HG02943 (cell line): ENCODE measurements at regions not wholly inside any gene's neighbourhood (a gene's known extent, or its start where the extent isn't known, plus 50 kb on each side); places are given as distances from the start of the nearest gene placed in this dataset.
"Not testable (repeated sequence)": the region's sequence is repeated elsewhere in the genome, so short reads cannot be mapped to it uniquely, and the experiment has no call there.

Experiments
- ATAC-seq: cut with Tn5 transposase; IDR thresholded peaks from one replicate; pipeline ENCODE4 v1.9.1; 2021; ENCODE audit warnings: mild to moderate bottlenecking, low read depth, moderate library complexity; ENCODE audit not compliant: unreplicated experiment

DNA sequence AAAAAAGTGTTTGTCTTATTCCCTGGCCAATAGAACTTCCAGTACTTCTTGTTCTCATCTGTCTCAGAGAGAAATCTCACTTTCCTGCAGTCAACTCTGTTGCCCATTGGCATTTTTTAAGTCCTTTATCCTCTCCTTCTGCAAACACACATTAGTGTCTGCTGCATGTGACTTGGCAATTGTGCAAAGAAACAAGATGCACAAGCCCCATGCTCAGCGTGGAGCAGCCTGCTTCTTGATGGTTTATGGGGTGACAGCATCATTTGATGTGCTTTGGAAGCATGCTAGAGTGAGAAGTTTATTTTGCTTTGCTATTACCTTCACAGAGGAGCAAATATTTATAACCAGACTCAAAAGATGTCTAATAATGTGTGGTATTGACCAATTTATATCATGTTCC is 238.2 kb downstream of the FAT3 start:
- no peak for ATAC-seq

- no peak for ATAC-seq
Measured at GRCh38 chr11:92464822-92465221, 240.2 kb downstream of the FAT3 start.

- not testable (repeated sequence) for ATAC-seq
Measured at GRCh38 chr11:92465410-92465809, 240.8 kb downstream of the FAT3 start.

- ATAC-seq: no peak
Measured at GRCh38 chr11:92473736-92474135, 249.1 kb downstream of the FAT3 start.

- no peak for ATAC-seq
Measured at GRCh38 chr11:92475316-92475715, 250.7 kb downstream of the FAT3 start.

- ATAC-seq: no peak
Measured at GRCh38 chr11:92475819-92476218, 251.2 kb downstream of the FAT3 start.

DNA sequence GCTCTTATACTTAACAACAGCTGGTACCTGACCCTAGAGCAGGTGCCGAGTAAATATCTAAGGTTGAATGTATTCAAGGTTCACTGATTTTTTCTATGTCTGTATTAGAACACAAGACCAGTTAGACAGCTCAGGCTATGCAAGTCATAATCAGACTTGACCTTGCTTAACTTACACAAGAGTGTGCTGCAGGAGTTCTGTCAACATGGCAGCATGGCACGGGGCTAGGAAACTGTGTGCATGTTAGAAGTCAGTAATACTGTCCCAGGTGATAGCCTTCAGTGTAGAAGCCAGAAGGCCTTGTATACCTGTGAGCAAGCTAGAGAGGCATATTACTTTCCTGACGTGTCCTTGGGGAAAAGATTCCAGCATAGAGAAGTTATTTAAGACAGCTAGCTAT is 253.1 kb downstream of the FAT3 start:
- ATAC-seq: no peak

DNA sequence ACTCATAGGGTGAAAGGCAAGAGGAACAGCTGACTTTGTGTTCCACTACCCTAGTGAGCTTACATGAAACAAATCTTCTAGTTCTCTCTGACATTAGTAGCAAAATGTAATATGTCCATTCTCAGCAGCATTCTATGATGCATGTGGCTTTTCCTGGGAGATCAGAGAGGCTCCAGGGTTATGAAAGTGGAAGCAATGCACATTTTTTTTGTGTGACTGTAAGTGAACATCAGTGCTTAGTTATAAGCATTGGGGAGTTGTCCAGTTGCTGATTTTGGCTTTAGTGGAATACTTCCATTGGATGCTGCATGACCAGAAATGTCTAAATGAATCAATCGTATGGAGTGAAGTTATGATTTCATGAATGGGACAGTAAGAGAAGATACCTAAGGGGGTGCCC is 255.9 kb downstream of the FAT3 start:
- ATAC-seq: no peak

DNA sequence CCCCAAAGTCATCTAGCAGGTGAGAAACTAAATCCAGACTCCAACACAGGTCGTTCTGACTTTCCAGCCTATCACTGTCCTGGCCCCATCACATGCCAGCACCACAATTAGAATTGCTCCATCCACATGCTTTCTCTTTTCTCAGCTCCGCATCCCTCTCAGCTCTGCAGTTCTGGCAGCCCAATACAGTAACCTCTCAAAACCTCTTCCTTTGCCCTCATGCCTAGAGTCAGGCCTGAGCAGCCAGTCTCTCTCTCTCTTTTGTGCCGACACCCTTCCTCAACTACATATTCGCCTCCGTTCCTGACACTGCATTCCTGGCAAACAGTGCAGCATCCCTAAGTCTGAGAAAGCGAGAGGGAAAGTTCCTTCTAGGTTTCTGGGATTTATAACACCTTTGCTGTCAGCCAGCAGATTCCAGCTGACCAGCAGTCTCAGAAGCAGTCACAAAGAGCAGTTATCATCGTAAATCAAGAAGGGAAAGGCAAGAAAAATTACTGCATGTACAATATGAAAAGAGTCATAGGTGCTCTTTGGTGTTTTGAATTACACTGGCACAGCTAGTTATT is 258.0 kb downstream of the FAT3 start:
- ATAC-seq: no peak

- ATAC-seq: no peak
Measured at GRCh38 chr11:92484570-92484969, 260.0 kb downstream of the FAT3 start.

DNA sequence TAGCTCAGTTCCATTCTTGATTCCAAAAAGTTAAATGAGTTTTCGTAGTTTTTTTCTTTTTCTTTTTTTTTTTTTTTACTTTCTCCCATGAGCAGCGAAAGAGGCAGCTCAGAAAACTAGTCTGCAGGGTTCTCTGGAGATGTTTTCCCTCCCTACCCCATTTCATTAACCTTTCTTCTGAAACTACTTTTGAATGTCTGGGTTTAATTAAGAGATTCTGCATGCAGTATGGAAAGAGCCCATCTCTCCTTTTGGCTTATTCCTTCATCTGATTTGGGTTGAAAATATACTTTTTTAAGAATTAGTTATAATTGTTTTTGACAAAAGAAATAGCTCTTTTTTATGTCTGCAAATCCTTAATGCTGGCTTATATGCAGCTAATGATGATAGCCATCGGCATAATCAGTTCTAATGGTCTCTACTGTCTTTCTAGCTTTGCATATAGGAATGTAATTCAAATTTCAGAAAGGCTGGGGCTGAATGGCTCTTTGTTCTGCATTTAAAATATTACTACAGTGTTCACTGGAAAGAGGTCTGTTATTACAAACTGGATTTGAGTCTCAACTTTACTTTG is 265.3 kb downstream of the FAT3 start:
- no peak for ATAC-seq

GRCh38 chr11:92492372-92492771 is 267.8 kb downstream of the FAT3 start:
- ATAC-seq: no peak

DNA sequence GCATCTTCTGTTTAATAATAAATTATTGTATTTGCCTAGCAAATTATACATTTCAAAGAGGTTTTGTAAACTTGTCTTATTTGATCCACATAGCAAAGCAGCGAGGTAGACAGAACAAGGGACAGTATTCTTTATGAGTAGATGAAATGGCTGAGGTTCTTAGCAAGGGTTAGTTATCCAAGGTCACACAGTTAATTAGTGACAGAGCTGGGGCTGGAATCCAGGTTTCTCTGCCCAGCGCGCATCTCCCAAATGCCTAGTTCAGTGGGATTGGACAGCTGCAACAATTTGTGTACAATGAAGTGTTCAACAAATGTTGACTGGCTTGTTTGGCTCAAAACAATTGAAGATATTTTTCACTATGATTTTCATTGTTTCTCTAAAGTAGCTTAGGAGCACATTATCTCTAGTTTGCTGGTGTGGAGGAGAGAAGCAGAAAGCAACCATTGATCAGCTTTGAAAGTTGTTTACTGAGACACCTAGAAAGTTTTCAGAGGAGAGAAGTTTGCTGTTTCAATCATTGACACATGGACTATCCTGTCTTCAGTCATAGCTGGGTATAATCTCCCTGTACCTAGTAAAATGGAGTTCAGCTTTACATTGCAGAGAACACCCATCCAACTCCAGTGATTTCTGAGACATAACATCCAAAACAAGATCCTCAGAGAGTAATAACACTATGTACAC is 270.6 kb downstream of the FAT3 start:
- no peak for ATAC-seq

GRCh38 chr11:92500453-92500852 is 275.8 kb downstream of the FAT3 start:
- ATAC-seq: no peak

DNA sequence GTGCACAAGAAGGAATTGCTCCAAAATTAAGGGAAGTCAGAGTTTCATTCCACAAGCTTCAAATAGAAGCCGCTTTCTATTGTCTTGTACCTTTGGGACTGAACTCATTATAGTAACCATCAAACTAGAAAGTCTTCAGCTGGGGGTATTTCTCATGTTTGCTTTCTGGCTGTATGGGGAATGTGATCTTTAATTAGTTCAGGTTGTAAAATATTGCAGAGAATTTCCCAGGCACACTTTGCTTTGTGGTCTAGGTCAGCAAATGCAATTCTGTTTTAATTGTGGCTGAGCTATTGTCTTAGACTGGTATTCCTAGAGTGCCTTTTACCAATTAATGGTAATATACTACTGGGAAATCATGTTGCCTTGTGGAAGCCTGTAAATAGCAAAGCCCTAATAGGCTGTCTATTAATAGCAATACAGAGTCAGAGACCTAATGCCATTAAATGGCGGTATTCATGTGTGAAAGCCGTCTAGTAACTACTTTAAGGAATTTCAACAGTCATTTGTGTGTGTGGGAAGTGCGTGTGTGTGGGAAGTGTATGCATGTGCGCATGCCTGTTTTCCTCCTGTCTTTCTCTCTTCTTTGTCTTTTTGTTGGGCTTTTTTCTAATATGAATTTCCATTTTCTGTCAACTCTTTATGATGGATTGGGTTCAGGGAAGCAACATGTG is 276.6 kb downstream of the FAT3 start:
- ATAC-seq: no peak

- no peak for ATAC-seq
Measured at GRCh38 chr11:92504004-92504403, 279.4 kb downstream of the FAT3 start.

DNA sequence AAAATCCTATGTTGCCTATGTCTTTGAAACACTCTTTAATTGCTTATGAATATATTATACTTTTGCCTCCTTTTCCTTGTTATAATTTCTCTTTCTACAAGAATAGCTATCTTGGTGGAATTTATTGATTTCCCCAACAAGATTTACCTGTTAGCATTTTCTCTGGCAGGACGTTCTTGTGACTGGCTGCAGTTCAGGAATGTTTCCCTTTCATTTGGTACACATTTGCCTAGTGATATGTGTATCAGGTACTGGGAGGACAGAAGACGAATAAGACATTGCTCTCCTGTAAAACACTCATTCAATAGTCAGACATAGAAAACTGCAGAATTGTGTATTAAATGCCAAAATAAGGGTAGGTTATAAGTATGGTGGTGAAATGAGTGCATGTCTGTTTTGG is 279.9 kb downstream of the FAT3 start:
- no peak for ATAC-seq

GRCh38 chr11:92505689-92506088 is 281.1 kb downstream of the FAT3 start:
- no peak for ATAC-seq

GRCh38 chr11:92506809-92507336 is 282.3 kb downstream of the FAT3 start:
- ATAC-seq: no peak

DNA sequence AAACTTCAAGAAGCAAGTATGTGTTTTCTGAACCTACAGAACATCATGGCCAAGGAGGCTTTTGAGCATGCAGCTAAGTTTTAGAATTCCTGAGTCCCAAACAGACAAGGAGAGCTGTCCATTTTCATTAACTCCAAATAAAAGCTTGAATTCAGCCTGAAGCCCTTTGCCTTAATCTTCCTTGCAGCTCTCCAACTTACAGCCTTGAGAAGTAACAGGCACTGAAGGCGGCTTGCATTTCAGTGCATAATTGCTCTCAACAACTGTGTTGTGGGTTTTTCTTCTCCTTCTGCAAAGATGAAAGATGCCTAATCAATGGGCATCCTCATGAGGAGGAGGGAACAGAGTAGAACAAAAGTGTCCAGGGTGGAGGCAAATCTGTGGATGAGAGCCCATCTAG is 286.0 kb downstream of the FAT3 start:
- no peak for ATAC-seq

DNA sequence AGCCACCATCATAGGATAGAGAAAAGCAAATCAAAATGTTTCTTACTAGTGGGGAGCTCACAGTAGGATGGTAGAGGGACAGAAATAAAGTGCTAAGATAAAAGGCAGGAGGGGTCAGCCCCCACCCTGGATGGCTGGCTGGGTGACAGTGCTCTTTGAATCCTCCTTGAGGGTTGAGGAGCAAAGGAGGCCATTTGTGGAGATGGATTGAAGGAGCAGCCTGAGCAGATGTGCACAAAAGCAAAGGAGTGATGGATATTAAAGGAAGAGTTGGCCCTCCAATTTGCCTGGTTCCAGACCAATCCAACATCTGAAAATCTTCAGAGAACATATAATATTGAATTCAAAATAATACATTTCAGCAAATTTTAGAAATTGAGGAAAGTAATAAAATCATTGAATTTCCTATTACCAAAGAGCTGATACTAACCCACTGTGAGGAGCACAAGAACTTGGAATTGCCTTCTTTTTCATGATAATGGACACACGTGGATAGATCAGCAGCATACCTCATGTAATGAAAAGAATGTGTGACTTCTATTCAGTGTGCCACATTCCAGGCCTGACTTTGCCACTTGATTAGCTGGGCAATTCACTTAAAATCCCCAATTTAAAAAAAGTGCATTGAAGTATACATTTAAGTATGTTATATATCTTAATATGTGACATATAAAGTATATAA is 287.0 kb downstream of the FAT3 start:
- no peak for ATAC-seq
